ENCODE measurements at regions not wholly inside any gene's neighbourhood (a gene's known extent, or its start where the extent isn't known, plus 50 kb on each side); places are given as distances from the start of the nearest gene placed in this dataset.

DNA sequence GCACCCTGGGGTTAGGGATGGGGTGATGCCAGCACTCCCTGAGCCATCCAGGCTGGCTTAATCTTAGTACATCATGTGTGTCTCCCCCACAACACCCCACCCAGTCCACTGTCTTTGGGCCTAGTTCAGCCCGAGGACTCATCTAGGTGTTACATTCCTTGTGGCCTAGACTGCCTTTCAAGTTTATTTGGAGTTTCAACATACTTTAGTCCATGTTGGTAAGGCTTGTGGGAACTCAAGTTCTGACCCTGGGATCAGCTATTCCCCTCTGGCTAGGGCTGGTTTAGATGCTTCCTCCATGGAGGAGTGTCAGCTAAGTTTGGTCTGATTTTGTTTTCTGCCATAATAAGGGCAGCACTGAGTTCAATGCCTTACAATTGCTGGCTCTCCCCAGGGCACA lies 302.4 kb downstream of the SMARCA2 start:
- DNase-seq (ENCODE audit: low spot score), result no peak

DNA sequence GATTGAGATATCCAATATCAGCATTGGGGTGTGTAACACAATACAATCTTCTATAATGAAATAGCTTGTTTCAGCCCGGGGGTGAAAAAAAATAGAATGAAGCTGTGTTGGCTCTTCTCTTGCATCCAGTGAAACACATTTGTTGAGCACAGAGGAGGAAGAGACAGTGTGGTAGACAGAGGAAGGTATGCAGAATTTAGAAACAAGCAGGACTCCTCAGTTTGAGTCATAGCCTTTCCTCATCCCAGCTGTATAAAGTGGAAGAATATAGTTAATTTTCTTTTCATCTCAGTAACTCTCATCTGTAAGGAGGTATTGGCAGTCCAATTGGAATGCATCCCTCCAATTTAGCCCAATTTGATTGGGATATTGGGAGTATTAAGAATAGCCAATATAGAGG lies 302.2 kb upstream of the VLDLR start:
- no peak for DNase-seq (ENCODE audit: low spot score)

DNA sequence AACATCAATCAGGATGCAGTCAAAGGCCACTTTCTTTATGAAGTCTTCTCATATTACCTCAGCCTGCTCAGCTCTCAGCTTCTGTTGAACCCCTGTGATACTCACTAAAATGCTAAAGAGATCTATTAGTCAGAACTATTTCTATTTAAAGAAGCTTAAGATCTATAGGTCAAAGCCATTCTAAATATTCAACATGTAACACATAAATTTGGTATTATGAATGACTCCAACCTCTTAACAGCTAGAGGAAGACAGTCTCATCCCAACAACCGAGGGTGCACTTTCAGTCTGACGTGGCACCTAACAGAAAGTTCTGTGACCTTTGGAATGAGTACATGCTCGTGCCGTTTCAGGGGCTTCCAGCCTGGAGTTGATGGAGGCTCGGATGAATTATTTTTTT lies 301.5 kb upstream of the VLDLR start:
- no peak for DNase-seq (ENCODE audit: low spot score)

DNA sequence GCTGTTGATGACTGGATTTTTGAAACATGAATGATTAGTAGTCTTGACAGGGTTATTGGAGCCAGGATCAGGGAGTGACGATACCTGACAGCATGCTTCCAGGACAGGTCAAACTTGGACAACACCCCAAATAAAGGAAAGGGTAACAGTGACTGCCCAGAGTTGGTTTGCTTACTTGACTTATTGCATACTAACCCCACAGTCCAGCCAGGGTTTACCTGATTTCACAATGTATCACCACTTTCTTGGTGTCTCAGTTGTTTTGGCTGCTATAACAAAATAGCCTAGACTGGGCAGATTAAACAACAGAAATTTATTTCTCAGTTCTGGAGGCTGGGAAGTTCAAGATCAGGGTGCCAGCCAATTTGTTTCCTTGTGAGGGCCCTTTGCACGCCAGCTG lies 301.0 kb upstream of the VLDLR start:
- no peak for DNase-seq (ENCODE audit: low spot score)

DNA sequence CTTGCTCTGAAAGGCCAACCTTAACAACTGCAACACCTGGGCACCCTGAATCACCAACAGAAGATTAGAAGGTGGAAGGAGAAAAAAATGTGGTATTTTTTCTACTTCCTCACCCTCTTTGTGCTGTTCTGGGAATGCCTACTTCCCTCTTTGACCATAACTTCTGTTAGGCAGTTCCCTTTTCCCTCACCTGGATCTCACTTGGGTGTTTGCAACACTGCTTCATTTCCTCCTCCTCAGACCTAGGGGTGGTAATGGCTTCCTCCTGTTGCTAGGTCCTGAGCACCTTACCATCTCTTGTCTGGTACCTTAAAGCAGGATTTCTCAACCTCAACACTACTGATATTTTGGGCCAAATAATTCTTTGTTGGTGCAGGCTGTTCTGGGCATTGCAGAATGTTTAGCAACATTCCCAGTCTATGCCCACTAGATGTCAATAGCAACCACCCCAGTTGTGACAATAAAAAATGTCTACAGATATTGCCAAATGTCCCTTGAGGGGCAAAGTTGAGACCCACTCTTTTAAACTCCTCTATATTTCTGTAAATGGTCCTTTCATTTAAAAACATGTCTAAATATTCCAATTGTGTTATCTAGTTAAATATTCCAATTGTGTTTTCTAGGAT lies 300.0 kb upstream of the VLDLR start:
- DNase-seq (ENCODE audit: low spot score), result no peak

DNA sequence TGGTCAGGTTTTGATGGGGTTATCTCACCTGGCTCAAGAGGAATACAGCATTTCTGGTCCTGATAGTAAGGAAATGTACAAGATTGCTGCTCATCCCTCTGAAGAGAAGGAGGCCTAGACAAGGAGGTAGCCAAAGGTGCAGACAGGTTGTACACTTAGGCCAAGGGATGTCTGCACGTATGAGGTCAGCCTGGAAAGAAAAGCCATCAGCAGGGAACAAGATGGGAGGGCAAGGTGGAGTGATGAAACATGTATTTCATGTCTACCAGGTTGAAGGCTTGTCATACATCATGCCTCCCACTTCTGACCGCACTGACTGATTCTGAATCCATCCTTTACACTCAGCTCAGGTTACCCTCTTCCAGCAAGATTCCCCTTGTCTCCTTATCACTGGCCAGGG lies 296.8 kb upstream of the VLDLR start:
- DNase-seq (ENCODE audit: low spot score), result no peak

DNA sequence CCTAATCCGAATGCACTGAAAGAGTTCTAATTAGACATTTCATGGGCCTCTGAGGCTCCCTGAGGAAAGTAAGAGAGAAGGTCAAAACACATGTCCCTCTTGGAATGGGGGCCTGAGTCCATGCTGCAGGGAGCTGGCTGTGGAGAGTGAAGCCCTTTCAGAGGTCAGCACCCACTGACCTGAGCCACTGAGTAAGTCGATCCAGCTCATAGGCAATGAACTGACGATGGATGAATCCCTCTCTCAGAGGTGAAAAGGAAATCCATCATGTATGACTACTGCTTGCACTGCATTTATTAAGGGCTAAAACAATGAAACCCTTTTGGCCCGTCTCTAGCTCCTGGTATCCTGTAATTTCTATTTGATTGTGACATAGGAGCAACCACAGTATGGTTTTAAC lies 288.9 kb upstream of the VLDLR start:
- no peak for DNase-seq (ENCODE audit: low spot score)

DNA sequence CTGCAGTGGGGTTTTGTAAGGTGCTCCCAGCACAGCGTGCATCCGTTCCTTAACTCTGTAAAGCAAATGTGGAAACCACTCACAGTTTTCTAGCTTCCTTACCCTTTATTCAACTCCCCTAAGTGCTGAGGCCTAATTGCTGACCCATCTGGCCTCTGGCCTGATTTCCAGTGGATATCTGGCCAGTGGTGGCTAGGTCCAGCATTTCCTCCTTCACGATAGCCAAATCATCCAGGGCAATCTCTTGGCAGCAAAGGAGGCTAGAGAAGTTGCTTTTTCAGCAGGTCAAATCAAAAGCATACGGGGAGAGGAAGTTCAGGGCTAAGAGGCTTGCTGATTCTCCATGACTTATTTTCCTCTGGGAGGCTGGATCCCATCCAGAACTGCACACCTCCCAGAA lies 286.3 kb upstream of the VLDLR start:
- no peak for DNase-seq (ENCODE audit: low spot score)

DNA sequence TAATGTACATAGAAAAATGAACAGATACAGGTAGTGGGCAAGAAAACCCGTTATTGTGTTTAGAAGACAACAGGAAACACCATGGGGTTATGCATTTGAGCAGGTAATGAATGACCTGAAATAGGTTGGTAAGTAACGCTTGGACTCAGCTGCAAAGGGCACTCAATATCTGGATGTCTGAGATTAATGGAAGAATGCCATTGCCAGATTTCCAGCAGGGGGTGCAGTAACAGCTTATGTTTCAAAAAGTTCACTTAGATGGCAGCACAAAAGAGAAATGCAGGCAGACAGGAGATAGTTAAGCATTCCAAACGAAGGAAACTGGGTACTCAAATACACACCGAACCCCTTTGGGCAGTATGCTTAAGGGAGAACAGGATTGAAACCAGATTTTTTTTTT lies 285.5 kb upstream of the VLDLR start:
- no peak for DNase-seq (ENCODE audit: low spot score)

DNA sequence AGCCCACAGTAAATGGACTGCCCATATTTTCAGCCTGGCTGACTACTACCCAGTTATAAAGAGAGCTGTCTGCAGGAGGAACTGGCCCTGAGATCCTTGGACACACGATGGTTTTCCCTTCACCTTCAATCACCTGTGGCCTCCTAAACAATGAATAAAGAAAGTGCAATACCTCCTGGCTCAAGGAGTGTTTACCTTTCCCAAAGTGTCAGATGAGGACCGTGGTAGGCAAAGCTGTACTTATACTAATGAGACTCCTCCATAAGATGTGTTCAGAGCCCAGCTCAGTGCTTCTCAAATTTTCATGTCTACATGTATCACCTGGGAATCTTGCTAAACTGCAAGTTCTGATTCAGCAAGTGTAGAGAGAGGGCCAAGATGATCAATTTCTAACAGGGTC lies 284.5 kb upstream of the VLDLR start:
- DNase-seq (ENCODE audit: low spot score), result no peak

DNA sequence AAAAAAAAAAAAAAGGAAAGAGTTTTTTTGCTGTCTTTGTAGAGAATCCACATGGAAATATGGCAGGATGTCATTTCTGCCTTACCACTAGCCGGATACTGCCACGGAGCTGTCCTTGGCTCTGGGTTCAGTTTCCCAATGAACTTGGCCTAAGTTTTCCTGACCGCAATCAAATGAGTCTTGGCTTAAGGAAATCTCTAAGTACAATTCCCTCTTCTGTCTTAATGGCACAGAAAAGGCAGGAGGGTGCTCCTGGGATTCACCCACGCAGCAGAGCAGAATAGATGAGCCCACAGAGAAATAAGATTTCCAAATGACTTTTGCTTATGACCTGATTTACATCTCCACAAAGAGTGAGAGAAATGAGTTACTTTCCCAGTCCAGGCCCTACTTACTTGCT lies 284.0 kb upstream of the VLDLR start:
- DNase-seq (ENCODE audit: low spot score), result no peak

DNA sequence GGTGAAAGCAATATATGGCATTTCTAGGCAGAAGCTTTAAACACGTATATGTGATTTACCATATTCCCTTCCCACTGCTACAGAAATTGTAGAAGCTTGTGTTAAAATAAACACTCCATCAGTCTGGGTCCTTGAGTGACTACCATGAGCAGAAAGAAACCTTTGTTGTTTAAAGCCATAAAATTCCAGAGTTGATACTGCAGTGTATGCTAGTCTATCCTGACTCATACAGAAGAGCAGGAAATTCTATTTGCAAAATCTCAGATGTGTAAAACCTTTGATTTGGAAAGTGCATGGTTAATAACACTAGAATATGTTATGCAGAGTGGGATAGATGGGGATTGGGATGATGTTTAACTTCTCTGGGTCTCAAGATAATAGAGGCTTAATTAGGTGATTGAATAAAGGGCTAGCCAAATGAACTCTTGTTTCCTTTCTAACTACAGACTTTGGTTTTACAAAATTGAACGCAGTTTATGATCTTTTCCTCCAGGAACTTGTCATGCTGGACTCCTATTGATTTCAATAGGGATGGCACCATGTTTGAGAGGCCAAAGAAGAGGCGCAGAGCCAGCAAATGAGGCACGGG lies 282.7 kb upstream of the VLDLR start:
- DNase-seq (ENCODE audit: low spot score), result no peak

DNA sequence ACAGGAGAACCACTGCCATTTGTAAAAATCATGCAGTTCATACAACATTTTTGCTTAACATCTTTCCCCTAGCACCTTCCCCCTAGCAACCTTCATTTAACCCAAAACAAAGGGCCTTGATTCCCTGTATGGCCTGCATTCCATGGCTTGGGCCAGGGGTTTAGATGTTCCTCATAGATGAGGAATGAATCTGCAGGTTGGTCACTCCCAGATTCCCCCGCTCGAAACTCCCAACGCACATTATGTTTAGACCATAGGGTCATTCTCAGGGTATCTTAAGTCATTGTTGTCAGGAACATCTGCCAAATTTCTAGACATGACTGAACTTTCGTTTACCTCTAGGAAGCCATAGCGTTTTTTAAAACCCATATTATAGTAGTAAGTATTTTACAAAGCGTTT lies 282.2 kb upstream of the VLDLR start:
- no peak for DNase-seq (ENCODE audit: low spot score)

DNA sequence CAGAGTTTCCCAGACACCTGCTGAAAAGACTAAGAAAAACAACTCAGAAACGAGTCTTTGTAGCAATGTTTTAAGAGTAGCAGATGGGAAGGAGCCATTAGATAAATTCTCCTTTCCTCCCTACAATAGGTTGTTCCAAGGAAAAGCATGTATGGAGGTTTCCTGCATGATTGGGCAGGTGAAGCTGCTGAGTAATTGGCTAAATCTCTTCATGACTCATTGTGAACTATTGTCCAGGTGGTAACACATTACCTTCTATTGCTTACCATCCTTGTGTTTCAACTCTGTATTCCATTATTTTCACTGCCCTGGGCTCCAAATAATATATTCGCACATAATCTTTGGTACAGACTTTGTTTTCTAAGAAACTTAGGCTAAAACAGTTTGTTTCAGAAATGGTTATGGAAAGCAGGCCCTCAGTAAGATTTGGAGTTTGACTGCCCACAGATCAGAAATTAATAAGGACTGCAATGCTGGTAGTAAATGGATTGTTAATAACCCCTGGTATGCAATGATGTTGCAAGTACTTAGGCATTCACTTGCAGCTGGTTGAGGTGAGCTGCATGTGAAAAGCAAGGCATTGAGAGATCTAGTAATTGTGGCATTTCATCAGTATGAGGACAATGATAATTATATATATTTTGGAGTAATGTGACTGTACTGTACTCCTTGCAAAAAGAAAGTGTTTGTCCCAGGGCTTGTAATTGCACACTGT lies 281.4 kb upstream of the VLDLR start:
- DNase-seq (ENCODE audit: low spot score), result no peak

DNA sequence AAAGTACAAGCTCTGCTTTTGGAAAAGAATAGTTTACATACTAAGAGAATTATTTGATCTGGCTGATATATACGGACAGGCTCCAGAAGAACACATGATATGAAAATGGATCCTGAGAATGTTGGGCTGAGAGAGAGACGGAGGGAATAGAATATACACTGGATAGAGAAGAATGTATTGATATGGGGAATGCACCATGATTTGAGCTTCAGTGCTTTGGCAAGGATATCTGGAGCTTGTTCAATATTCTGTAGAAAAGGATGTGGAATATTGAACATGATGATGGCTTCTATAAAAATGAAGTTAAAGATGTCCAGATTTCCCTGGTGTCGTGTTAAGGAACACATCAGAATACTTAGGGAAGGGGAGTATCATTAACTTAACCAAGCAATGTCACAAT lies 280.5 kb upstream of the VLDLR start:
- DNase-seq (ENCODE audit: low spot score), result no peak

DNA sequence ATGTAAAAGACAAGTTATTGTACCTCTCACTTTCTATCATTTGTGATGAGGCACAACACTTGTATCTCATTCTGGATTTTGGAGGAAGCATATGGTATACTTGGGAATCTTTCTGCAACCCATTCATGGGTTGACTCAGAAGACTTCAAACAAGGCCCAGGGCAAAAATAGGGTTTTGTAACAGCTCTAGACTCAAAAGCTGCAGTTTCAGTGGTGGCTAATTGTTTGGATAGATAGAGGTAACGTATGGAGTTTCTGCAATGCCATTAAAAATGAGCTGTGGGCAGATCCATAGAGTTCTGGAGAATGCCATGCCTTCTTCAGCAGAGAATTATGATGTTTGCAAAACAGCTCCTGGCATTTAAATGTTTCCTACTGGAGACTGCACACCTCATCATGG lies 279.6 kb upstream of the VLDLR start:
- no peak for DNase-seq (ENCODE audit: low spot score)

DNA sequence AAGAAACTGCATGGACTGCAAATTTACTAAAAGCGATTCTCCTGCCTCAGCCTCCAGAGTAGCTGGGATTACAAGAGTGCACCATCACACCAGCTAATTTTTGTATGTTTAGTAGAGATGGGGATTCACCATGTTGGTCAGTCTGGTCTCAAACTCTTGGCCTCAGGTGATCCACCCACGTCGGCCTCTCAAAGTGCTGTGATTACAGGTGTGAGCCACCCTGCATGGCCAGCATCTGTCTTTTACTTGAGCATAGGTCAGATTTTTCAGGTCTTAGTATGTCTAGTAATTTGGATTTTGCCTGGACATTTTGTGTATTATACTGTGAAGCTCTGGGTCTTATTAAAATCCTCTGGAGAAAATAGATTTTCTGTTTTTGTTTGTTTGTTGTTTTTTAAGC lies 277.8 kb upstream of the VLDLR start:
- no peak for DNase-seq (ENCODE audit: low spot score)

DNA sequence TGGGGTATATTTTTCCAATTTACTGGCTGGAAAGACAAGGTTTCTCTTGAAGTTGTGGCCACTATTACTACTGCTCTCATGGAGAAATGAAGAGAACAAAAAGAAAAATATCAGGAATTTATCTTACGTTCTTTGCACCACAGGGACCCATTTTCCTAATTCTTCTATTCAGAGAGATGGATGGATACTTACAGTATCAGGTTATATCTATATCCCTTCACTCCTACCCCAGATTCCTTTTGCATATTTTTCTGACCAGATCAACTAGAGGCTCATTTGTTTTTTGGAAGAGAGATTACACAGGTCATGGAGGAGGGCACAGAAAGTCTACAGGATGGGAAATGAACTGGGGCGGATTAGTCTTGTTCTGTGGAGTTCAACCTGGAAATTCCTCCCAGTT lies 277.2 kb upstream of the VLDLR start:
- DNase-seq (ENCODE audit: low spot score), result no peak

DNA sequence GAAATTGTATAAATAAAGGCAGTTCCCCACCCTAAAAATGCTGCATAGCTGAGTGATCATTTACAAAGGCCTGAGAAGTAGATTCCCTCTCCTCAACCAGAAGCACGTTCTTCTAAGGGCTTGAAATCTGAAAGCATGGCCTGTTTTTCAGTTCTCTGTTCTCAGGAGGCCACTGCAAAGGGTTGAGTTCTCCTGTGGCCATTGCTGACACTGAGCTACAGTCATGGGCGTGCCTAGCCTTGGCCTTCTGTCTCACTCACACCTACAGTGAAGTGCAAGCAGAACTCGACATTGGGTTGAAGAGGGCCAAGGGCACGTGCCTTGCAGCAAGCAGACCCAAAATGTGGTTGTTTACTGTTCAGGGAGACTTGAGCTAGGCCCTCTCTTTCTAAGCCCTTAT lies 276.6 kb upstream of the VLDLR start:
- DNase-seq (ENCODE audit: low spot score), result no peak

DNA sequence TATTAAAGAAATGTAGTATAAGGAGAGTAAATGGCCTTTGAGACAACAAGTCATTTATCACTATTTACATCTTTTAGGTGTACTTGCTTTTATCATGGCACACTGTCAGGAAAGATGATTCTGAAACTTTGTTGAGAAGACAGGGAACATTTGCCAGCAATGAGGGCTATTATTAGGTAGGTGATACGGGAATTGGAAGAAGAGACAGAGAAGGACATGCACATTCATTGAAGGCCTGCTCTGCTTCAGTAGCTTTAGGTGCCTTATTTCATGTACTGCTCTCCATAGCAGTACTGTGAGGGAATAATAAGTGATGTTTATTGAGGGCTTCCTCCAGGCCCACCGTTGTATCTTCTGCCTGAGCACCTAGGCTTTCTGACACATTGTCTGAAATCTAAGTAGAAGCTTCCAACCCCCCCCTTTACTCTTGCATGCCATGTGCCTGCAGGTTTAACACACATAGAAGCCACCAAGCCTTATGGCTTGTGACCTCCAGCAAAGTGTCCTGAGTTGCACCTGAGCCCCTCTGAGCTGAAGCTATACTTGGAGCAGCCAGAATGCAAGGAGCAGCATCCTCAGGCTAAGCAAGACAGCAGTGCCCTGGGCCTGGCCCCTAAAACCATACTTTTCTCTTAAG lies 275.2 kb upstream of the VLDLR start:
- no peak for DNase-seq (ENCODE audit: low spot score)

DNA sequence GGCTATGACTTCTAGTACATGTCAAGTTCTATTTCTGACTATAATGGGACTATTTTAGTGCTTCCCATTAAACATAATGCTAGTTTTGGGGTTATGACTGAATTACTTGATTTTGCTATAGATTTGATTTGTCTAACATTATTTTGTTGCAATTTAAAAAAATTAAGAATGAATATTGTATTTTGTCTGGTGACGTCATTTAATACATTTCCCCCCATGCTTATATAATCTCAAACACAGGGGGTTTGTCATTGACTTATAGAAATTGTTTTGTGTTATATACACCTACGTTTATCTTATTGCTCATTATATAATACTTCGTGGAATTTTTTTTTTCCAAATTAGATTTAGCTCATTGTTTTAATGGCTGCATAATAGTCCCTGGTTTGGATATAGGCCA lies 270.3 kb upstream of the VLDLR start:
- no peak for DNase-seq (ENCODE audit: low spot score)

DNA sequence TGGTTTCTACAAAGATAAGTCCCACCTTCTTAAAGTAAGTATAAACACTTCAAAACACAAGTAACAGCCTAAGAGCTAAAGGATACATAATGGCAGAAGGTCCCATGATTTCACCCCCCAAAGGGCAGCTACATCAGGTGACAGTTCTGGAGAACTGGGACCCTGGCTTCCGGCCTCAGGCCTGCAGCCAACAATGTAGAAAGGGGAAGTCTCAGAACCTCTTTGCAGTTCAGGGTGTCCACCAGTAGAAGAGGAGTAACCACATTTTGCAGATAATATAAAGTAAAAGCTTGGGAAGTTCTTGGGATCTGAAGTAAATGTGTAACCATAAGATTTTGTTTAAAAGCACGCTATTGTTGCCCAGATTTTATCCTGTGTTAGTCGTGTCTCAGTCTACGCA lies 267.4 kb upstream of the VLDLR start:
- no peak for DNase-seq (ENCODE audit: low spot score)

All from RKO (cell line).